DOHH2 (cell line): ENCODE measurements at regions not wholly inside any gene's neighbourhood (a gene's known extent, or its start where the extent isn't known, plus 50 kb on each side); places are given as distances from the start of the nearest gene placed in this dataset.
"Not testable (repeated sequence)": the region's sequence is repeated elsewhere in the genome, so short reads cannot be mapped to it uniquely, and the experiment has no call there.

Source experiments
- H3F3A ChIP-seq: fragments of 200-600 bp; sonication (generic), shearing (Covaris generic); 2 replicates; pipeline ENCODE4 v1.6.0; 2016; ENCODE audit warnings: antibody characterized with exemption, mild to moderate bottlenecking; ENCODE audit not compliant: control insufficient read depth, insufficient read depth
- H3K27ac ChIP-seq: fragments of 200-600 bp; sonication (generic); 2 replicates; pipeline ENCODE4 v1.5.1; 2014; ENCODE audit warnings: low read depth, mild to moderate bottlenecking, low read length, moderate library complexity
- H3K27me3 ChIP-seq: fragments of 200-600 bp; sonication (generic); 2 replicates; pipeline ENCODE4 v1.6.1; 2014; ENCODE audit warnings: mild to moderate bottlenecking, low read length, mixed read lengths; ENCODE audit not compliant: control insufficient read depth
- H3K36me3 ChIP-seq: fragments of 200-600 bp; sonication (generic); 2 replicates; pipeline ENCODE4 v1.6.1; 2014; ENCODE audit warnings: mild to moderate bottlenecking, low read length, moderate library complexity, mixed read lengths; ENCODE audit not compliant: control insufficient read depth
- H3K4me1 ChIP-seq: fragments of 200-600 bp; sonication (generic); 2 replicates; pipeline ENCODE4 v1.6.1; 2014; ENCODE audit warnings: mild to moderate bottlenecking, low read length, mixed read lengths; ENCODE audit not compliant: control insufficient read depth
- H3K4me2 ChIP-seq: fragments of 200-600 bp; sonication (generic); 2 replicates; pipeline ENCODE4 v1.6.0; 2014; ENCODE audit warnings: mild to moderate bottlenecking, low read length, moderate library complexity
- H3K4me3 ChIP-seq: fragments of 200-600 bp; sonication (generic); 2 replicates; pipeline ENCODE4 v1.5.1; 2014; ENCODE audit warnings: mild to moderate bottlenecking, low read length, mixed read lengths
- H3K79me2 ChIP-seq: fragments of 200-600 bp; sonication (generic); 2 replicates; pipeline ENCODE4 v1.6.1; 2014; ENCODE audit warnings: mild to moderate bottlenecking, low read length, mixed read lengths; ENCODE audit not compliant: control insufficient read depth
- H3K9me2 ChIP-seq: fragments of 200-600 bp; sonication (generic); replicated peaks from 2 replicates; pipeline ENCODE4 v1.6.1; 2014; ENCODE audit warnings: mild to moderate bottlenecking, low read length, mixed read lengths; ENCODE audit not compliant: control insufficient read depth
- H3K9me3 ChIP-seq: fragments of 200-600 bp; sonication (generic); 2 replicates; pipeline ENCODE4 v1.6.1; 2014; ENCODE audit warnings: antibody characterized with exemption, low read length, mixed read lengths; ENCODE audit not compliant: control insufficient read depth, insufficient read depth
- H4K20me1 ChIP-seq: fragments of 200-600 bp; sonication (generic); 2 replicates; pipeline ENCODE4 v1.6.0; 2014; ENCODE audit warnings: low read depth, mild to moderate bottlenecking, antibody characterized with exemption, low read length, moderate library complexity; ENCODE audit not compliant: control insufficient read depth, insufficient read depth
- CTCF ChIP-seq: fragments of 200-600 bp; sonication (generic); IDR thresholded peaks from one replicate; pipeline ENCODE4 v1.5.1; 2014; ENCODE audit warnings: antibody characterized with exemption, mild to moderate bottlenecking, low read depth, low read length; ENCODE audit not compliant: poor library complexity, severe bottlenecking
- EZH2phosphoT487 ChIP-seq: fragments of 200-600 bp; sonication (generic); IDR thresholded peaks from 2 replicates; pipeline ENCODE4 v1.6.1; 2017; ENCODE audit warnings: borderline replicate concordance, mild to moderate bottlenecking, antibody characterized with exemption, low read length, moderate library complexity, mixed read lengths

- TF ChIP-seq EZH2phosphoT487 (no peak), CTCF (no peak)
- Histone ChIP-seq H4K20me1 (no peaks in the 10 kb centered on the region), H3K36me3 (no peaks in the 10 kb centered on the region), H3K4me1 (no peaks in the 10 kb centered on the region), H3K27ac (no peak overlapping the region), H3K79me2 (no peaks in the 10 kb centered on the region), H3K9me2 (no peaks in the 10 kb centered on the region), H3K4me2 (no peak overlapping the region), H3K9me3 (no peaks in the 10 kb centered on the region), H3K27me3 (no peaks in the 10 kb centered on the region), H3K4me3 (no peak overlapping the region), H3F3A (no peaks in the 10 kb centered on the region)
Observed at GRCh38 chr4:91688413-91688812, 615.4 kb upstream of the GRID2 start.

- H3K9me3 ChIP-seq, H3K4me3 ChIP-seq, H3K79me2 ChIP-seq, H3K4me1 ChIP-seq, H4K20me1 ChIP-seq, H3K36me3 ChIP-seq, H3F3A ChIP-seq, H3K27me3 ChIP-seq, H3K27ac ChIP-seq, H3K4me2 ChIP-seq, H3K9me2 ChIP-seq: not testable (repeated sequence)
Observed at GRCh38 chr4:91699691-91700090, 604.1 kb upstream of the GRID2 start.

- Histone ChIP-seq H3K27me3 (no peaks in the 10 kb centered on the region), H3K79me2 (no peaks in the 10 kb centered on the region), H3K4me2 (no peak overlapping the region), H3K9me3 (no peaks in the 10 kb centered on the region), H3K36me3 (no peaks in the 10 kb centered on the region), H3K27ac (no peak overlapping the region), H3K4me3 (no peak overlapping the region), H3F3A (no peaks in the 10 kb centered on the region), H4K20me1 (no peaks in the 10 kb centered on the region), H3K4me1 (no peaks in the 10 kb centered on the region), H3K9me2 (no peaks in the 10 kb centered on the region)
- no peak for TF ChIP-seq EZH2phosphoT487
Observed at GRCh38 chr4:91729851-91730250, 573.9 kb upstream of the GRID2 start.

- H3K27ac ChIP-seq = no peak overlapping the region
- H3F3A ChIP-seq = no peaks in the 10 kb centered on the region
- no peak overlapping the region for H3K4me3 ChIP-seq
- no peaks in the 10 kb centered on the region for H4K20me1 ChIP-seq
- TF ChIP-seq CTCF = no peak
- no peak for TF ChIP-seq EZH2phosphoT487
- no peak overlapping the region for H3K4me2 ChIP-seq
- no peaks in the 10 kb centered on the region for H3K36me3 ChIP-seq
- H3K27me3 ChIP-seq = no peaks in the 10 kb centered on the region
- no peaks in the 10 kb centered on the region for H3K4me1 ChIP-seq
- no peaks in the 10 kb centered on the region for H3K9me3 ChIP-seq
- H3K79me2 ChIP-seq = no peaks in the 10 kb centered on the region
- no peaks in the 10 kb centered on the region; the same call in 1 of the 2 replicates for H3K9me2 ChIP-seq
Observed at GRCh38 chr4:91734682-91735081, 569.1 kb upstream of the GRID2 start.

- not testable (repeated sequence) for H3K4me2 ChIP-seq
Observed at GRCh38 chr4:91738831-91739230, 564.9 kb upstream of the GRID2 start.

More at GRCh38 chr4:91738831-91739230, 564.9 kb upstream of the GRID2 start:
- not testable (repeated sequence) for H3K4me1 ChIP-seq, H4K20me1 ChIP-seq, H3K27me3 ChIP-seq, H3K79me2 ChIP-seq, H3K9me3 ChIP-seq, H3F3A ChIP-seq, H3K9me2 ChIP-seq, H3K4me3 ChIP-seq, H3K36me3 ChIP-seq, H3K27ac ChIP-seq
